Ishikawa (cell line): ENCODE measurements at regions not wholly inside any gene's neighbourhood (a gene's known extent, or its start where the extent isn't known, plus 50 kb on each side); places are given as distances from the start of the nearest gene placed in this dataset.

ENCODE experiments used
- CEBPB ChIP-seq: IDR thresholded peaks from 2 replicates; pipeline ENCODE4 v1.6.1; 2012
- CREB1 ChIP-seq: IDR thresholded peaks from 2 replicates; pipeline ENCODE4 v1.6.1; 2012; ENCODE audit warnings: low read depth
- EGR1 ChIP-seq: IDR thresholded peaks from 2 replicates; pipeline ENCODE4 v1.6.1; 2012
- EP300 ChIP-seq: IDR thresholded peaks from 2 replicates; pipeline ENCODE4 v1.6.1; 2012; ENCODE audit warnings: borderline replicate concordance
- FOXM1 ChIP-seq: IDR thresholded peaks from 2 replicates; pipeline ENCODE4 v1.6.1; 2012; ENCODE audit warnings: low read depth, borderline replicate concordance
- MAX ChIP-seq: IDR thresholded peaks from 2 replicates; pipeline ENCODE4 v1.6.1; 2012
- NFIC ChIP-seq: IDR thresholded peaks from 2 replicates; pipeline ENCODE4 v1.6.1; 2012
- RAD21 ChIP-seq: IDR thresholded peaks from 2 replicates; pipeline ENCODE4 v1.6.1; 2012; ENCODE audit warnings: low read depth
- REST ChIP-seq: IDR thresholded peaks from 2 replicates; pipeline ENCODE4 v1.6.1; 2012; ENCODE audit warnings: low read depth, mild to moderate bottlenecking
- TAF1 ChIP-seq: IDR thresholded peaks from 2 replicates; pipeline ENCODE4 v1.6.1; 2012; ENCODE audit warnings: low read depth, mild to moderate bottlenecking
- TCF12 ChIP-seq: IDR thresholded peaks from 2 replicates; pipeline ENCODE4 v1.6.1; 2012; ENCODE audit warnings: low read depth
- TEAD4 ChIP-seq: IDR thresholded peaks from 2 replicates; pipeline ENCODE4 v1.6.1; 2012
- YY1 ChIP-seq: IDR thresholded peaks from 2 replicates; pipeline ENCODE4 v1.6.1; 2012; ENCODE audit warnings: low read depth

GRCh38 chr3:34155108-34155507, 356.7 kb downstream of the PDCD6IP start:
- TF ChIP-seq TEAD4 (no peak), EP300 (no peak), REST (no peak), RAD21 (no peak), CEBPB (no peak), MAX (no peak), TAF1 (no peak), TCF12 (no peak), YY1 (no peak), NFIC (no peak), CREB1 (no peak), FOXM1 (no peak), EGR1 (no peak)
